HEK293 (cell line): ENCODE measurements at regions not wholly inside any gene's neighbourhood (a gene's known extent, or its start where the extent isn't known, plus 50 kb on each side); places are given as distances from the start of the nearest gene placed in this dataset.

Experiments used
- CTCF ChIA-PET: fragments of 350-600 bp; formaldehyde crosslinking; extraction: SDS; loops from one replicate; lab custom pipeline; 2021; ENCODE audit warnings: antibody characterized with exemption; lab: Yijun Ruan, JAX
- POLR2A ChIA-PET: fragments of 300-600 bp; formaldehyde crosslinking; extraction: SDS; loops from one replicate; lab custom pipeline; 2020; ENCODE audit warnings: antibody characterized with exemption, inconsistent platforms; lab: Yijun Ruan, JAX
- H3K27ac ChIP-seq: fragments of 200-500 bp; sonication (Bioruptor generic); 2 replicates; pipeline ENCODE4 v1.5.1; 2014; ENCODE audit warnings: low read depth, low read length, control low read depth, inconsistent platforms; ENCODE audit errors: extremely low read depth
- H3K36me3 ChIP-seq, 2 experiments: fragments of 200-500 bp in 1 of 2; sonication (Bioruptor generic) in 1 of 2; 1 replicate in 1 of 2; 2 replicates in 1 of 2; pipeline ENCODE4 v1.5.1; 2014 to 2017; ENCODE audit warnings: inconsistent platforms in 2 of 2, low read length in 2 of 2; ENCODE audit not compliant: control insufficient read depth in 2 of 2, insufficient read depth in 1 of 2
- H3K4me1 ChIP-seq: fragments of 200-500 bp; sonication (Bioruptor generic); 2 replicates; pipeline ENCODE4 v1.5.1; 2014; ENCODE audit warnings: mild to moderate bottlenecking, low read length, inconsistent platforms; ENCODE audit not compliant: control insufficient read depth, insufficient read depth
- H3K4me3 ChIP-seq: 2 replicates; pipeline ENCODE4 v1.5.1; 2011; ENCODE audit warnings: low read depth, mild to moderate bottlenecking, control low read depth, low read length, moderate library complexity
- H3K9me3 ChIP-seq: fragments of 200-500 bp; sonication (Bioruptor generic); 2 replicates; pipeline ENCODE4 v1.5.1; 2014; ENCODE audit warnings: low read depth, low read length, inconsistent platforms; ENCODE audit not compliant: control insufficient read depth, insufficient read depth
- BCL6B ChIP-seq: fragments of 450-650 bp; formaldehyde crosslinking; IDR thresholded peaks from 2 replicates; pipeline ENCODE4 v1.5.1; 2017; ENCODE audit warnings: missing biosample characterization, missing genetic modification characterization
- EGR2 ChIP-seq: fragments of 450-650 bp; formaldehyde crosslinking; IDR thresholded peaks from 2 replicates; pipeline ENCODE4 v1.5.1; 2016; ENCODE audit warnings: low read depth, missing biosample characterization, missing genetic modification characterization
- GLI4 ChIP-seq: fragments of 450-650 bp; formaldehyde crosslinking; IDR thresholded peaks from 2 replicates; pipeline ENCODE4 v1.5.1; 2016; ENCODE audit warnings: missing biosample characterization, missing genetic modification characterization
- KLF16 ChIP-seq: fragments of 450-650 bp; formaldehyde crosslinking; IDR thresholded peaks from 2 replicates; pipeline ENCODE4 v1.5.1; 2017; ENCODE audit warnings: missing biosample characterization, missing genetic modification characterization
- MYNN ChIP-seq: fragments of 450-650 bp; formaldehyde crosslinking; IDR thresholded peaks from 2 replicates; pipeline ENCODE4 v1.5.1; 2016; ENCODE audit warnings: missing biosample characterization, missing genetic modification characterization, borderline replicate concordance
- PRDM10 ChIP-seq: fragments of 450-650 bp; formaldehyde crosslinking; IDR thresholded peaks from 2 replicates; pipeline ENCODE4 v1.5.1; 2016; ENCODE audit warnings: missing biosample characterization, missing genetic modification characterization
- SCRT2 ChIP-seq: fragments of 450-650 bp; formaldehyde crosslinking; IDR thresholded peaks from 2 replicates; pipeline ENCODE4 v1.5.1; 2016; ENCODE audit warnings: missing biosample characterization, missing genetic modification characterization
- SP7 ChIP-seq: fragments of 450-650 bp; formaldehyde crosslinking; IDR thresholded peaks from 2 replicates; pipeline ENCODE4 v1.5.1; 2016; ENCODE audit warnings: missing biosample characterization, missing genetic modification characterization
- TSHZ1 ChIP-seq: fragments of 450-650 bp; formaldehyde crosslinking; IDR thresholded peaks from 2 replicates; pipeline ENCODE4 v1.5.1; 2016; ENCODE audit warnings: missing biosample characterization, missing genetic modification characterization, borderline replicate concordance
- ZBTB21 ChIP-seq: fragments of 450-650 bp; formaldehyde crosslinking; IDR thresholded peaks from 2 replicates; pipeline ENCODE4 v1.5.1; 2017; ENCODE audit warnings: missing biosample characterization, missing genetic modification characterization
- ZBTB48 ChIP-seq: fragments of 450-650 bp; formaldehyde crosslinking; IDR thresholded peaks from 2 replicates; pipeline ENCODE4 v1.5.1; 2016; ENCODE audit warnings: missing biosample characterization, missing genetic modification characterization
- ZNF121 ChIP-seq: fragments of 450-650 bp; formaldehyde crosslinking; IDR thresholded peaks from 2 replicates; pipeline ENCODE4 v1.5.1; 2016; ENCODE audit warnings: missing biosample characterization, missing genetic modification characterization
- ZNF280C ChIP-seq: fragments of 450-650 bp; formaldehyde crosslinking; IDR thresholded peaks from 2 replicates; pipeline ENCODE4 v1.5.1; 2016; ENCODE audit warnings: missing biosample characterization, missing genetic modification characterization
- ZNF302 ChIP-seq: fragments of 450-650 bp; formaldehyde crosslinking; IDR thresholded peaks from 2 replicates; pipeline ENCODE4 v1.5.1; 2016; ENCODE audit warnings: missing biosample characterization, missing genetic modification characterization, low read depth
- ZNF501 ChIP-seq: fragments of 450-650 bp; formaldehyde crosslinking; IDR thresholded peaks from 2 replicates; pipeline ENCODE4 v1.5.1; 2016; ENCODE audit warnings: missing biosample characterization, missing genetic modification characterization
- ZNF513 ChIP-seq: fragments of 450-650 bp; IDR thresholded peaks from 2 replicates; pipeline ENCODE4 v1.5.1; 2018; ENCODE audit warnings: missing biosample characterization, missing genetic modification characterization
- ZNF555 ChIP-seq: fragments of 450-650 bp; formaldehyde crosslinking; conservative IDR thresholded peaks from 2 replicates; pipeline ENCODE4 v1.5.1; 2017; ENCODE audit warnings: missing biosample characterization, mild to moderate bottlenecking, missing genetic modification characterization, inconsistent platforms
- ZNF596 ChIP-seq: fragments of 450-650 bp; IDR thresholded peaks from 2 replicates; pipeline ENCODE4 v1.5.0; 2018; ENCODE audit warnings: missing biosample characterization, mild to moderate bottlenecking, missing genetic modification characterization, moderate library complexity
- ZNF654 ChIP-seq: fragments of 450-650 bp; formaldehyde crosslinking; IDR thresholded peaks from 2 replicates; pipeline ENCODE4 v1.5.1; 2016; ENCODE audit warnings: low read depth, missing biosample characterization, missing genetic modification characterization
- ZNF692 ChIP-seq: fragments of 450-650 bp; formaldehyde crosslinking; IDR thresholded peaks from 2 replicates; pipeline ENCODE4 v1.5.1; 2016; ENCODE audit warnings: missing biosample characterization, missing genetic modification characterization
- ZNF76 ChIP-seq: fragments of 450-650 bp; formaldehyde crosslinking; IDR thresholded peaks from 2 replicates; pipeline ENCODE4; 2016; ENCODE audit warnings: low read depth, missing biosample characterization, missing genetic modification characterization, borderline replicate concordance

GRCh38 chr12:24060089-24060488, 110.6 kb upstream of the SOX5 start (continued):
- TF ChIP-seq PRDM10 (tag by site-specific recombination): no peak
- no peak for TF ChIP-seq ZNF596 (tag by site-specific recombination)
- TF ChIP-seq ZNF555 (tag by site-specific recombination): no peak
- no peak for TF ChIP-seq ZNF692
- no peak for TF ChIP-seq ZNF121
- TF ChIP-seq ZNF654 (tag by site-specific recombination): no peak
- no peak for TF ChIP-seq ZBTB21 (tag by site-specific recombination)
- no peak for TF ChIP-seq GLI4 (tag by site-specific recombination)

- no peak for TF ChIP-seq KLF16 (tag by site-specific recombination)
- TF ChIP-seq SP7 (tag by site-specific recombination): no peak
- no peak for TF ChIP-seq ZNF513
- no peak for TF ChIP-seq SCRT2
- TF ChIP-seq ZBTB48 (tag by site-specific recombination): no peak
- no peak for TF ChIP-seq ZNF501 (tag by site-specific recombination)
- TF ChIP-seq ZNF76 (tag by site-specific recombination): no peak
- no peak for TF ChIP-seq MYNN (tag by site-specific recombination)
- no peak for TF ChIP-seq ZNF280C (tag by site-specific recombination)
- TF ChIP-seq EGR2 (tag by site-specific recombination): no peak
- no peak for TF ChIP-seq BCL6B (tag by site-specific recombination)
- TF ChIP-seq ZNF302 (tag by site-specific recombination): no peak
- TF ChIP-seq TSHZ1 (tag by site-specific recombination): no peak
- no peaks in the 10 kb centered on the region for H3K9me3 ChIP-seq
- ChIA-PET CTCF (no interaction called here), POLR2A (no interaction called here)
- no peaks in the 10 kb centered on the region for H3K36me3 ChIP-seq
- 0 out of 2 replicates have a peak, but pooled peaks cover under 1% of the 10 kb centered on the region for H3K4me1 ChIP-seq
- no peak overlapping the region for H3K4me3 ChIP-seq
- no peak overlapping the region for H3K27ac ChIP-seq
Observed at GRCh38 chr12:24057920-24058476, 108.5 kb upstream of the SOX5 start.
